ENCODE measurements at regions not wholly inside any gene's neighbourhood (a gene's known extent, or its start where the extent isn't known, plus 50 kb on each side); places are given as distances from the start of the nearest gene placed in this dataset.

DNA sequence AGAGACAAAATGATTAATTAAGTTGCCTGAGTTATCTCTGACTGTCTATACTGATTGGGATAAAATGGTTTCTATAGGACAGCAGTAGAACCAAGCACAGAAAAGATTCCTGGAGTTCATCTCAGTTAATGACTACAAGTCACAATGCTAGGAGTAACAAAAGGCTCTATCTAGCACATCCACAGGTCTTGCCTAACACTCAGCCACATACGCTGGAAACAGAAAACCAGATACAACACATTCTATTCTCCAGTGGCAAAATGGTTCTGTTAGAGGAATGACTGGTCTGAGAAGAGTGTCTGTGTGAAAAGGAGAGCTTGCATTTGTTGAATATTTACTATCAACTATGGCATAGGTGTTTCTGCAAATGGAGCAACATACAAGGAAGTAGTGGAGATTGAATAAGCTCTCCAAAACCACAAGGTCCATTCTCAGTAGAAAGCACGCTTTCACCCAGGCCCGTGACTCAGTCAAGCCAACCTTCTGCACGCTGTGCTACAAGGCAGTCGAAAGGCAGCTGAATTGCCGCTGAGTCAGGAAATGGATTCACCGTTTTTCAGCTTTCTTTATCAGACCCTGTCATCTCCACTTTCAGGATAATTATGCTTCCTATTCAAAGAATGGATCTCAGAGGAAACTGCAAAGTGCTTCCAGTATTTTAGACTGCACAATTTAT is 761.5 kb downstream of the EFNB2 start:
- Histone ChIP-seq H3K36me3 (no peaks in the 10 kb centered on the region), H3K9me3 (no peaks in the 10 kb centered on the region), H3K27ac (no peak overlapping the region), H3K4me3 (no peak overlapping the region), H3K27me3 (no peaks in the 10 kb centered on the region), H3K4me1 (no peaks in the 10 kb centered on the region)
- no peak for TF ChIP-seq CTCF (IDR thresholded peaks at IDR 0.05)
- no peak for DNase-seq (ENCODE audit: low spot score in 2 of 2)
- intact Hi-C loops (cut with DNase I): no loop called here

DNA sequence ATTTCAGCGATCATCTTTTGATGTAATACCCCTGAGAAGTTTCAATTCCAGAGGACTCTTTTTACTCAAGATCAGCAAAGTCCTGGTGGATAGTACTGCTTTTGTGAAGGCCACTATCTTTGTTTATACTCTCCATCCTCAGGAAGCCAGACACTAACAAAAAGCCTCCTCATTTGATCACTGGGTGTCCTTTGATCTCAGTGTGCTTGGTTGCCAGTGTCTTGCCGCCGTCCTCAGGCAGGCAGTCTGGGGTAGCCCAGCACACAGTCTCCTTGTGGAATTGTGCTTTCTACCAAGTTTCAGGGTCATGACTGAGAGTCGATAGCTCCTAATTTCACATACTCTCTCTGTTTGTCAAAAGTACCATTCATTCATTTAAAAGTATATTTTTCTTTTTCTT is 762.2 kb downstream of the EFNB2 start:
- intact Hi-C loops (cut with DNase I): no loop called here
- no peak for DNase-seq (ENCODE audit: low spot score in 2 of 2)
- no peaks in the 10 kb centered on the region for H3K36me3 ChIP-seq
- H3K4me1 ChIP-seq: no peaks in the 10 kb centered on the region
- no peaks in the 10 kb centered on the region for H3K27me3 ChIP-seq
- no peak overlapping the region for H3K27ac ChIP-seq
- no peak overlapping the region for H3K4me3 ChIP-seq
- H3K9me3 ChIP-seq: no peaks in the 10 kb centered on the region
- no peak for TF ChIP-seq CTCF (IDR thresholded peaks at IDR 0.05)

GRCh38 chr13:105764486-105764885 is 771.0 kb downstream of the EFNB2 start:
- no peaks in the 10 kb centered on the region for H3K4me1 ChIP-seq
- intact Hi-C loops (cut with DNase I): no loop called here
- peak overlapping the region in 1 of 2 donors; percentile 12 for H3K27ac ChIP-seq
- H3K4me3 ChIP-seq: no peak overlapping the region
- H3K36me3 ChIP-seq: no peaks in the 10 kb centered on the region
- H3K9me3 ChIP-seq: no peaks in the 10 kb centered on the region
- no peaks in the 10 kb centered on the region for H3K27me3 ChIP-seq
- no peak for TF ChIP-seq CTCF (IDR thresholded peaks at IDR 0.05)
- no peak for DNase-seq (ENCODE audit: low spot score in 2 of 2)

DNA sequence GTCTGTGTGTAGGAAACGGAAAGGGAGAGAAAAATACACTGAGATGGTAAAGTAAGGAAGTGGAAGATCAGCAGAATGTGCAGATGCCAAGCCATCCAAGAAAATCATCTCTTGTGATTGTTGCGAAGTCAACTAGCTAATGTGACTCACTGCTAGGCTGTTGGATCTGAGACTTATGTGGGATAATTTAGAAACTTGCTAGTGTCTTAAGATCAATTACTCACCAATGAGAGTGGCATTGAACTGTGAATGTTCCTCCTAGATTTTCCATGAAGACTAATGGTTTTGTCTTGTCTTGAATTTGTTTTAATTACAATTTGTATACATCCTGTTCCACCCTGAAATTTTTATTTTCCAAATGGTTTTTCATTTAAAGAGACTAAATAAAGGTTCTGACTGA is 771.6 kb downstream of the EFNB2 start:
- no peak overlapping the region for H3K4me3 ChIP-seq
- TF ChIP-seq CTCF (IDR thresholded peaks at IDR 0.05): no peak
- intact Hi-C loops (cut with DNase I): no loop called here
- no peaks in the 10 kb centered on the region for H3K4me1 ChIP-seq
- no peaks in the 10 kb centered on the region for H3K27me3 ChIP-seq
- no peaks in the 10 kb centered on the region for H3K36me3 ChIP-seq
- DNase-seq (ENCODE audit: low spot score in 2 of 2): no peak
- no peaks in the 10 kb centered on the region for H3K9me3 ChIP-seq
- H3K27ac ChIP-seq: peak overlapping the region in 1 of 2 donors; percentile 12

- no peak overlapping the region for H3K27ac ChIP-seq
- H3K4me1 ChIP-seq: no peaks in the 10 kb centered on the region
- no peak overlapping the region for H3K4me3 ChIP-seq
- no peak for TF ChIP-seq CTCF (IDR thresholded peaks at IDR 0.05)
- intact Hi-C loops (cut with DNase I): no loop called here
- no peak for DNase-seq (ENCODE audit: low spot score in 2 of 2)
- no peaks in the 10 kb centered on the region for H3K27me3 ChIP-seq
- no peaks in the 10 kb centered on the region for H3K36me3 ChIP-seq
- no peaks in the 10 kb centered on the region for H3K9me3 ChIP-seq
Measured at GRCh38 chr13:105762096-105762495, 773.4 kb downstream of the EFNB2 start.

Measured in ascending aorta (tissue), 2 donors.